CD4-positive, alpha-beta T cell (primary cell): ENCODE measurements at regions not wholly inside any gene's neighbourhood (a gene's known extent, or its start where the extent isn't known, plus 50 kb on each side); places are given as distances from the start of the nearest gene placed in this dataset.

ENCODE experiments used
- ATAC-seq: fragments of 200-7000 bp; cut with Tn5 transposase; one replicate; pipeline ENCODE4 v1.10.0; 2022; ENCODE audit warnings: mild to moderate bottlenecking; ENCODE audit not compliant: poor library complexity
- CTCF ChIA-PET: fragments of 350-600 bp; sonication (Branson Sonifier 250); formaldehyde crosslinking; loops from one replicate; lab custom pipeline; 2021; ENCODE audit warnings: antibody characterized with exemption, inconsistent platforms; lab: Charles Lee
- POLR2A ChIA-PET: fragments of 350-600 bp; sonication (Branson Sonifier 250); formaldehyde crosslinking; loops from one replicate; lab custom pipeline; 2021; ENCODE audit warnings: antibody characterized with exemption, inconsistent platforms; lab: Charles Lee
- DNase-seq, 14 experiments: peaks; one replicate each; pipeline ENCODE4 v3.0.0-alpha.2; 2013 to 2020; ENCODE audit warnings: mixed read lengths in 2 of 14
- H3K27ac ChIP-seq, 2 donors: one replicate each; pipeline versions ENCODE4 v1.5.1 to v1.7.0; 2013; ENCODE audit warnings: low read length in 2 of 2, low read depth in 1 of 2, mild to moderate bottlenecking in 1 of 2
- H3K27me3 ChIP-seq, 2 experiments: 1 replicate in 1 of 2; 2 replicates in 1 of 2; pipeline versions ENCODE4 v1.6.1 to v1.7.0; 2013; ENCODE audit warnings: low read length in 2 of 2, control low read depth in 1 of 2, mild to moderate bottlenecking in 1 of 2, moderate library complexity in 1 of 2; ENCODE audit not compliant: insufficient read depth in 2 of 2, control insufficient read depth in 1 of 2
- H3K36me3 ChIP-seq: one replicate; pipeline ENCODE4 v1.6.1; 2013; ENCODE audit warnings: low read length, control low read depth; ENCODE audit not compliant: insufficient read depth
- H3K4me1 ChIP-seq: one replicate; pipeline ENCODE4 v1.6.1; 2013; ENCODE audit warnings: low read length, control low read depth; ENCODE audit not compliant: insufficient read depth
- H3K4me3 ChIP-seq: one replicate; pipeline ENCODE4 v1.5.1; 2013; ENCODE audit warnings: mild to moderate bottlenecking, low read length, moderate library complexity
- H3K9me3 ChIP-seq, 2 experiments: 1 replicate in 1 of 2; 2 replicates in 1 of 2; pipeline versions ENCODE4 v1.6.1 to v1.7.0; 2013; ENCODE audit warnings: low read length in 2 of 2, mild to moderate bottlenecking in 2 of 2, control low read depth in 1 of 2, moderate library complexity in 1 of 2; ENCODE audit not compliant: control insufficient read depth in 1 of 2, insufficient read depth in 1 of 2
- H3K27ac Mint-ChIP-seq: one replicate; pipeline ENCODE4 v1.8.0; 2020; ENCODE audit warnings: mixed read lengths
- H3K27me3 Mint-ChIP-seq: one replicate; pipeline ENCODE4 v1.8.0; 2021; ENCODE audit warnings: mixed read lengths
- H3K36me3 Mint-ChIP-seq: one replicate; pipeline ENCODE4 v1.8.0; 2021; ENCODE audit warnings: low read depth, mixed read lengths
- H3K4me1 Mint-ChIP-seq: one replicate; pipeline ENCODE4 v1.8.0; 2021; ENCODE audit warnings: low read depth, mixed read lengths
- H3K4me3 Mint-ChIP-seq: one replicate; pipeline ENCODE4 v1.8.0; 2020; ENCODE audit warnings: mild to moderate bottlenecking, mixed read lengths
- H3K9me3 Mint-ChIP-seq: one replicate; pipeline ENCODE4 v1.8.0; 2020; ENCODE audit warnings: mixed read lengths
- intact Hi-C, 2 experiments: fragments of 100-400 bp; cut with DNase I in 1 of 2; cut with micrococcal nuclease in 1 of 2; formaldehyde crosslinking; loops; one replicate each; pipeline versions ENCODE4 v1.15.1 to v1.9.0; 2023 to 2025; cut with DNase I, micrococcal nuclease
- TF ChIP-seq, protein P1 (sequence below): fragments of 200-600 bp; IDR thresholded peaks from one replicate; pipeline ENCODE4 v1.8.0; 2022; ENCODE audit warnings: antibody characterized with exemption, mild to moderate bottlenecking

- no peak for DNase-seq
- intact Hi-C loops, result no loop called here
- CTCF ChIA-PET, result no interaction called here
Observed at GRCh38 chr22:47987885-47988515, 1225.5 kb downstream of the TBC1D22A start.

DNA sequence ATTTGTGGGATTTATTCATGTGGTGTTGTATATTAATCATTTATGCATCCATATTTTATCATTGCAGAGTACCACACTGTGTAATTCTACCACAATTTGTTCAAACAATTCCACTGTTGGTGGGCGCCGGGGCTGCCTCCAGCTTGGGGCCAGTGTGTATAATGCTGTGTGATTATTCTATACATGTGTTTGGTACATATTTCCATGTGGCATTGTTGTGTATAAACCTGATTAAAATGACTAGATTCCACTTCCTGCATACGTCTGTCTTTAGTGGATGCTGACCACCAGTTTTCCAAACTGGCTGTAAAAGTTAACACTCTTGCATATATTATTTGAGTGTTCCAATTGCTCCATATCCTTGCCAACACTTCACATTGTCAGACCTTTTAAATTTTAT, 1213.8 kb downstream of the TBC1D22A start:
- Histone ChIP-seq H3K4me1 (no peaks in the 10 kb centered on the region), H3K27ac (no peak overlapping the region), H3K4me3 (no peak overlapping the region), H3K9me3 (peaks cover 0 to 3% of the 10 kb centered on the region in 2 experiments), H3K27me3 (no peaks in the 10 kb centered on the region), H3K36me3 (no peaks in the 10 kb centered on the region)
- no peaks in the 10 kb centered on the region for H3K36me3 Mint-ChIP-seq
- POLR2A ChIA-PET, result no interaction called here
- no peak overlapping the region for H3K27ac Mint-ChIP-seq
- no peaks in the 10 kb centered on the region for H3K27me3 Mint-ChIP-seq
- ATAC-seq, result no peak
- no peak overlapping the region for H3K4me3 Mint-ChIP-seq
- intact Hi-C loops, result no loop called here
- TF ChIP-seq, protein P1, sequence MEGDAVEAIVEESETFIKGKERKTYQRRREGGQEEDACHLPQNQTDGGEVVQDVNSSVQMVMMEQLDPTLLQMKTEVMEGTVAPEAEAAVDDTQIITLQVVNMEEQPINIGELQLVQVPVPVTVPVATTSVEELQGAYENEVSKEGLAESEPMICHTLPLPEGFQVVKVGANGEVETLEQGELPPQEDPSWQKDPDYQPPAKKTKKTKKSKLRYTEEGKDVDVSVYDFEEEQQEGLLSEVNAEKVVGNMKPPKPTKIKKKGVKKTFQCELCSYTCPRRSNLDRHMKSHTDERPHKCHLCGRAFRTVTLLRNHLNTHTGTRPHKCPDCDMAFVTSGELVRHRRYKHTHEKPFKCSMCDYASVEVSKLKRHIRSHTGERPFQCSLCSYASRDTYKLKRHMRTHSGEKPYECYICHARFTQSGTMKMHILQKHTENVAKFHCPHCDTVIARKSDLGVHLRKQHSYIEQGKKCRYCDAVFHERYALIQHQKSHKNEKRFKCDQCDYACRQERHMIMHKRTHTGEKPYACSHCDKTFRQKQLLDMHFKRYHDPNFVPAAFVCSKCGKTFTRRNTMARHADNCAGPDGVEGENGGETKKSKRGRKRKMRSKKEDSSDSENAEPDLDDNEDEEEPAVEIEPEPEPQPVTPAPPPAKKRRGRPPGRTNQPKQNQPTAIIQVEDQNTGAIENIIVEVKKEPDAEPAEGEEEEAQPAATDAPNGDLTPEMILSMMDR, result no peak
- no peaks in the 10 kb centered on the region for H3K4me1 Mint-ChIP-seq
- no peak for DNase-seq
- CTCF ChIA-PET, result no interaction called here
- peaks cover 5% of the 10 kb centered on the region for H3K9me3 Mint-ChIP-seq

More at GRCh38 chr22:47987885-47988515, 1225.5 kb downstream of the TBC1D22A start:
- Mint-ChIP-seq H3K4me3 (no peak overlapping the region), H3K36me3 (no peaks in the 10 kb centered on the region), H3K4me1 (no peaks in the 10 kb centered on the region), H3K9me3 (peaks cover 23% of the 10 kb centered on the region), H3K27ac (no peak overlapping the region), H3K27me3 (peaks cover 13% of the 10 kb centered on the region)
- Histone ChIP-seq H3K27ac (no peak overlapping the region), H3K4me1 (no peaks in the 10 kb centered on the region), H3K4me3 (no peak overlapping the region), H3K9me3 (peaks cover 0 to 8% of the 10 kb centered on the region in 2 experiments), H3K36me3 (no peaks in the 10 kb centered on the region), H3K27me3 (peaks cover 0 to 5% of the 10 kb centered on the region in 2 experiments)
- POLR2A ChIA-PET, result no interaction called here
- ATAC-seq, result no peak
- TF ChIP-seq, protein P1, result no peak

DNA sequence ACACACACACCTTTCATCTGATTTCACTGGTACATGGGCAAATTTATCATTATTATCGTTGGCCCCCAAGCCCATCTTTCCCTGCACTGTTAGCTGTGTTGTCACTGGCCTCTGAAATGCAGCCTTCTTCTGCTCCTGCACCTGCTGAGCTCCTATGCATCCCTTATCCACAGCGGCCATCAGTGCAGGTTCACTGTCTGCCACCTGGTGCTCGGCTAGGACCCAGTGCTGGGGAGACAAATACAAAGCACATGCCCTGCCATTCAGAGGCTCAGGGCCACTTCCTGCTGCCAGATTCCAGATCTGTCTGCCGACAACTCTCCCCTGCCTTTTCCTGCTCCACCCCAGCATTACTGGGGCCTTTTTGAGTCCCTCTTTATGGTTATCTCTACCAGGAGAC, 1205.4 kb downstream of the TBC1D22A start:
- no peak for DNase-seq
- TF ChIP-seq, protein P1, result no peak
- H3K27ac Mint-ChIP-seq, result no peak overlapping the region
- H3K4me1 Mint-ChIP-seq, result no peaks in the 10 kb centered on the region
- ChIA-PET POLR2A (no interaction called here), CTCF (no interaction called here)
- Histone ChIP-seq H3K4me1 (no peaks in the 10 kb centered on the region), H3K9me3 (no peaks in the 10 kb centered on the region), H3K27ac (no peak overlapping the region), H3K4me3 (no peak overlapping the region), H3K36me3 (no peaks in the 10 kb centered on the region), H3K27me3 (no peaks in the 10 kb centered on the region)
- H3K36me3 Mint-ChIP-seq, result no peaks in the 10 kb centered on the region
- H3K9me3 Mint-ChIP-seq, result no peaks in the 10 kb centered on the region
- no peak overlapping the region for H3K4me3 Mint-ChIP-seq
- peaks cover 8% of the 10 kb centered on the region for H3K27me3 Mint-ChIP-seq
- ATAC-seq, result no peak
- intact Hi-C loops, result no loop called here
